ENCODE measurements at regions not wholly inside any gene's neighbourhood (a gene's known extent, or its start where the extent isn't known, plus 50 kb on each side); places are given as distances from the start of the nearest gene placed in this dataset.
"Not testable (repeated sequence)": the region's sequence is repeated elsewhere in the genome, so short reads cannot be mapped to it uniquely, and the experiment has no call there.

DNA sequence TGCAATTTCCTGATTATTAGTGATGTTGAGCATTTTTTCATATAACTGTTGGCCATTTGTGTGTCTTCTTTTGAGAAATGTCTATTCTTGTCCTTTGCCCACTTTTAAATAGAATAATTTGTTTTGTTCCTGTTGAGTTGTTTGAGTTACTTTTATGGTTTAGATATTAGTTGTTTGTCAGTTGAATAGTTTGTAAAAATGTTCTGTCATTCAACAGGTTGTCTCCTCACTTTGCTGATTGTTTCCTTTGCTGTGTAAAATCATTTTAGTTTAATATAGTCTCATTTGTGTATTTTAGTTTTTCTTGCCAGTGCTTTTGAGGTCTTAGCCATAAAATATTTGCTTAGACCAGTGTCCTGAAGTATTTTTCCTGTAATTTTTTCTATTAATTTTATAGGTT, 181.8 kb upstream of the GLRA2 start:
- DNase-seq, result no peak

- DNase-seq, result no peak
Measured at GRCh38 chrX:14344172-14344940, 185.0 kb upstream of the GLRA2 start.

- no peak for DNase-seq
Measured at GRCh38 chrX:14309431-14309830, 219.9 kb upstream of the GLRA2 start.

DNA sequence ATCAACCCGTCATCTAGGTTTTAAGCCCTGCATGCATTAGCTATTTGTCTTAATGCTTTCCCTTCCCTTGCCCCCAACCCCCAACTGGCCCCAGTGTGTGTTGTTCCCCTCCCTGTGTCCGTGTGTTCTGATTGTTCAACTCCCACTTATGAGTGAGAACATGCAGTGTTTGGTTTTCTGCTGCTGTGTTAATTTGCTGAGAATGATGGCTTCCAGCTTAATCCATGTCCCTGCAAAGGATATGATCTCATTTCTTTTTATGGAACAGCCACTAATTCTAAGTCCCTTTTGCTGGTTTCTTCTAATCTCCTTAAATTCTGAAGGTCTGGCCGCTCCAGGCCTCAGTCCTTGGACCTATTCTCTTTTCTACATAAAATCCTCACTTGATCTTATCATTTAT, 220.4 kb upstream of the GLRA2 start:
- not testable (repeated sequence) for DNase-seq

- no peak for DNase-seq
Measured at GRCh38 chrX:14303891-14304290, 225.4 kb upstream of the GLRA2 start.

GRCh38 chrX:14302561-14302960, 226.8 kb upstream of the GLRA2 start:
- DNase-seq, result not testable (repeated sequence)

DNA sequence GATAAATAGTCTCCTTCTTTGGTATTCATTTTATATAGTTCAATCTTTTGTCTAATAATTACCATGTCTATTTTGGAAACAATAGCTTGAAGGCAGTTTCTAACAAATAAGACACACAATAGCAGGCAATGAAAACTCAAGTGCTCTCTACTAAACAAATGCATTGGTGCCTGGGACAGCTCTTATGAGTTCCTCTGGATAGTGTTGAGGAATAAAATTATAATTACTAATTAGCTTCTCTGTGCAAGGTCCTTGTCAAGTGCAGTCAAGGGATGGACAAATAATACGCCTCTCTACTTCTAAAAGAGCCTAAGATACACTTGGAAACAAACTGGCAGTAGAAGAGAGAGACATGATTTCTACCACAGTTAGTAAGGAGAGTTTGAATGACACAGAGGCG, 229.0 kb upstream of the GLRA2 start:
- no peak for DNase-seq

DNA sequence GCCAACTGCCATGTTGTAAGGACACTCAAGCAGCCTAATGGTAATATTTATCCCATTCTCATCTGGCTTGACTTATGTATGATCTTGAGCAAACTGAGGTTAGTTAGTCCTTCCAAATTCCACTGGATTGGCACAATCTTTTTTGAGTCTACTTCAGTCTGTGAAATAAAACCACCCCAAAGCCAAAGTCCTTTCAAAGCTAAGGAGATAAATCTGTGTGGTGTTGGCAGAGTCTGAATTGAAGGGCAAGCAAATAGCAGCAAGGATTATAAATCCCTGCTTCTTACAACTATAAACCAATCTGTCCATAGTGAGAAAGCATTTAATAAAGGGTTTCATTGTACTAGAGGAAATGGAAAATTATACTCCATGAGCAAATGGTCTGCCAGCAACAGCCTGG, 233.9 kb upstream of the GLRA2 start:
- DNase-seq, result peak; percentile 34

DNA sequence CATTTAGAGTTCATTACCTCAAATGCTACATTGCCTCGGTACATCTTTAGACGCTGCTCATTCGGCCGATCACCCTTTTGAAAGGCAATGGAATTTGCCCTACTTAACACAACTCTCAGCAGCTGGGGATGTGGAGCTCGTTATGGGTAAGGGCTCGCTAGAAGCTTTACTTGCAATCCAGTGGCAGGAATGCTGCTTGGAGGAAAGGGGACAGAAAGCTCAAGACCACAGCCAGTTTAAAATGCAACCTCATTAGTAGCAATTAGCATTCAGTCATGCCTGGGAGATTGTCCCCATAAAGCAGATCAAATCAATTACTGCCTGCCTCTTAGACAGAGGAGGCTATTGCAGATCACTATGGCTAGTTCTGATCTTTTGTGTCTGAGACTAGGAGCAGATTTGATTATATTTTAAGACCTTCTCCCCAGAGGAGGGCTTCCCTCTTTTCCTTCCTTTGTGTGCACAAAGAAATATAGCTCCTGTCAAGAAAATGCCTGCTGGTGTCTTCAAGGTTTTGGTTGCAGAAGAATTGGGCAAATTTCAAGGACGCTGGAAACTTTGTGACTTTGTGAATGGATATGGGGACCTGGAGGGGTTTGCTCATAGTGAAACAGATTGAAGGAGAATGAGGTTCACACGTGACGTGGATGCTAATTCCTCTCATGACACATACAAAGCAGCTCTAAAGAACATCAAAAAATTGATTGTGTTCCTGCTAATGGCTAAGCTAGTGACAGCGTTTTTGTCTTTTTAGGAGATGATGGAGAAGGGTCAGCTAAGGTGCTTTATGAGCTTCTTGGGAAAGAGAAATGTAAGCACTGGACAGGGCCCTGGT, 237.5 kb upstream of the GLRA2 start:
- no peak for DNase-seq

DNA sequence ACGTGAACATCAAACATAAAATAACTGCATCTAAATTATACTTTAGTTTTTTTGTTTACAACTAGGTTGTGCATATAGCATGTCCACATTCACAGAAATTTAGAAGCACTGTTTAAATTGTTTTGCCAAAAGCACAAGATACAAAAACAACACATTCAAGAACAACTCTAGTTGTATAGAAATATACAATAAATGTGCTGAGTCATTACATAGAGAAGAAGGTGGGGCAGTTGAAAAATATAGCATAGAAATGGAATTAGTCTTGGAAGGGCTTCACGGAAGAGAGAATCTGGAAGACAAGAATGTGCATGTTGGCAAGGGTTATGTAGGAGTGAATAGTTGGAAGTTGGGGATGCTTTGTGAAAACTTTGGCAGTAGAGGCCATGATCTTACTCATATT, 239.0 kb upstream of the GLRA2 start:
- DNase-seq, result no peak

GRCh38 chrX:14274691-14275090, 245.0 kb upstream of the GEMIN8 start:
- DNase-seq, result no peak

GRCh38 chrX:14267216-14267615, 237.5 kb upstream of the GEMIN8 start:
- DNase-seq, result no peak

DNA sequence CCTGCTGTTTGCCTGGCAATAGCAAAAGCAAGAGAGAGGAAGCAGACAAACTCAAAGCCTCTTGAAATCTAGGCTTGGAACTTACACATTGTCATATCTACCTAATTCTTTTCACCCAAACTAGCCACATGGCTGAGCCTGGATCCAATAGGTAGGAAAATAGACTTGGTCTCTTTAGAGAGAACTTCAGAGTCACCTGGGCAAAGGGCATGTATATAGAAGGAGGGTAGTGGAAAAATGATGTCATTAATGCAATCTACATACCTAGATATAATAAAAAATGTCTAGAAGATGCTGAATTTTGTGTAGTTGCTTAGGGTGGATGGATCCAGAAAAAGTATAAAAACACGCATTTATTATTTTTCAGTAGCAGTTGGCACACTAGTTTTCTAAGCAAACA, 237.0 kb upstream of the GEMIN8 start:
- no peak for DNase-seq

- no peak for DNase-seq
Measured at GRCh38 chrX:14243823-14244222, 214.1 kb upstream of the GEMIN8 start.

DNA sequence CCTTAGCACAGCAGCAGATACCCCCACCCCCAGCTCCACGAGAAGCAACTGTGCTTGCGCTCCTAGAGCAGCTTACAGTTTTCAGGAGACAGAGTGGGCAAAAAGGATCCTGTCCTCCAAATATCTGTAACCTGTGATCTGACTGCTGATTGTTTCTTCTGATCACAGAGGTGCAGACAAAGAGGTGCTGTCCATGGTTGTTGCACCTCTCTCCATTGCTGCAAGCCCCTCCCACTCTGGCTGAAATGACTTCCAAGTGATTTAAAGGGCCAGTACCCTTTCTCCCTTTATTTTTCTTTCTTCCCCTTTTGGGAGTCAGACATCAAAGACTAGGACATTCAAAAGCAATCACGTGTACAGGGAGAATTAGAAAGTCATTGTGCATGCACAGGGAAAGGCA, 205.3 kb upstream of the GEMIN8 start:
- no peak for DNase-seq

DNA sequence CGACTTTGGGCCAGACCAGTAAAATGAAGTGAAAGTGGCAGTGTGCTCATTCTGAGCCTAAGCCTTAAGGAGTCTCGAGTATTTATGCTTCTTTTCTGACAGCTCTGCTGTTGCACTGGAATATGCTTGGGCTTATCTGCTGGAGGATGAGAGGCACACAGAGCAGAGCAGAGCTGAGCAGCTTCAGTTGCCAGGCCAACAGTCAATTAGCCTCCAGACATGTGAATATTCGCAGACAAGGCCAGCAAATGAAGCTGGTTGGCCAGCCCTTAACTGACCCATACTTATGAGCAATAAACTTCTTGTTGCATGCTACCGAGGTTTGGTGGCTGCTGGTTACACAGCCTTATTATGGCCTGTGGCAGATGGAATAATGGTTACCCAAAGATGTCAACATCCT, 203.0 kb upstream of the GEMIN8 start:
- DNase-seq, result no peak

GRCh38 chrX:14228611-14229010, 198.9 kb upstream of the GEMIN8 start:
- no peak for DNase-seq

- no peak for DNase-seq
Measured at GRCh38 chrX:14220386-14220944, 190.8 kb upstream of the GEMIN8 start.

- DNase-seq, result no peak
Measured at GRCh38 chrX:14209034-14209433, 179.3 kb upstream of the GEMIN8 start.

- DNase-seq, result no peak
Measured at GRCh38 chrX:14194711-14195110, 165.0 kb upstream of the GEMIN8 start.

GRCh38 chrX:14193547-14193946, 163.9 kb upstream of the GEMIN8 start:
- DNase-seq, result no peak

- DNase-seq, result no peak
Measured at GRCh38 chrX:14173873-14174272, 144.2 kb upstream of the GEMIN8 start.

DNA sequence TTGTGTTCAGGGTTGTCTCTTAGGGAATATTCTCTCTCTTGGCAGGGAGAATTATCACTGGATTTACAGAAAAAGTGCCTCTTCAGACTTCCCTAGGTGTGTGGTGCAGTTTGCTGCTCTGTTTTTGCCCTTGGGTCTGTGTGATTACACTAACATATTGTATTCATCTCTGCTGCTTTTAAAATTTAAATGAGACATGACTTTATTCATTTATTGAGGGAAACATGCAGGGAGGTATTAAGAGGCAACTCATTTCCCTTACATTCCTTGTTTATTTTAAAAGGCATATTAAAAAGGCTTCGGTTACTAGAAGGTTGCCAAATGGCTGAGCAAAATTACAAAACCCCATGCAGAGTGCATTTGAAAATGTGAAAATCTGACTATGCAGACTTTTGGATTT, 135.1 kb upstream of the GEMIN8 start:
- no peak for DNase-seq

DNA sequence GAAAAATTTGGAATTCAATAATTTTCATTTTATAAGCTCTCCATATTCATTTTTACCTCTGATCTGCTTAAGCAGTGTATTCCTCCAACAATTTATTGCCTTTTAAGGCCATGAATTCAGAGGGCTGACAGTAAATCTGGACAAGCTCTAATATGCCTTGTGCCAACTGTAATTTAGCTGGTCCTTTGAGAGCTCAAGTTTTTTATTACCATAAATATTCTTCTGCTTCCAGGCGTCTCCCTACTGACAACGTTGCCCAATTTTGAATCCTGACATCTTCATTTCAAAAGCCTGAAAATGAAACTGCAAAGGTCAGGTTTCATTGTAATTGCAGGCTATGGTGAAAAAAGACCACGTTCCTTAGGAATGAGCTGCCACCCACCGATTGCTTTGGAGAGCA, 95.8 kb upstream of the GEMIN8 start:
- no peak for DNase-seq

All from NCI-H2081 treated with DMSO at 0.1 percent for 48 hours (cell line).